NCI-H748 (cell line): ENCODE measurements at regions not wholly inside any gene's neighbourhood (a gene's known extent, or its start where the extent isn't known, plus 50 kb on each side); places are given as distances from the start of the nearest gene placed in this dataset.
"Not testable (repeated sequence)": the region's sequence is repeated elsewhere in the genome, so short reads cannot be mapped to it uniquely, and the experiment has no call there.

Source experiments
- DNase-seq: peaks from one replicate; lab custom pipeline; 2025; ENCODE audit not compliant: unreplicated experiment; lab: John Stamatoyannopoulos, UW

DNA sequence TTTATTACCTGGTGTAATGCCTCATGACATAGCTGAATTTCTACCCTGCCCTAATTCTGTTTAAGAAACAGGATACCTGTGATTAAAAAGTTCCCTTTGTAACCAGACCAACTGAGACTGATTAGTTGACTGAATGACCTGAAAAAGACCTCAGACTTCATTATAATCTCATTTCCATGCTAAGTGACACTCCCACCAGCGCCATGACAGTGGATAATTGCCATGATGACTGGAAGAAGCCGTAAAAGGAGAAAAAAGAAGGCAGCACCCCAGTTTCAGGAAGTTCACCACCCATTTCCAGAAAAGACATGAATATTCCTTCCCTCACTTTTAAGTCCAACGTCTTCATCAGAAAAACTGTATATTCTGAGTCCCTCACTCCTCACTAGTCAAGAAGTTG, 125.6 kb upstream of the HS3ST4 start:
- peak; percentile 23 for DNase-seq

DNA sequence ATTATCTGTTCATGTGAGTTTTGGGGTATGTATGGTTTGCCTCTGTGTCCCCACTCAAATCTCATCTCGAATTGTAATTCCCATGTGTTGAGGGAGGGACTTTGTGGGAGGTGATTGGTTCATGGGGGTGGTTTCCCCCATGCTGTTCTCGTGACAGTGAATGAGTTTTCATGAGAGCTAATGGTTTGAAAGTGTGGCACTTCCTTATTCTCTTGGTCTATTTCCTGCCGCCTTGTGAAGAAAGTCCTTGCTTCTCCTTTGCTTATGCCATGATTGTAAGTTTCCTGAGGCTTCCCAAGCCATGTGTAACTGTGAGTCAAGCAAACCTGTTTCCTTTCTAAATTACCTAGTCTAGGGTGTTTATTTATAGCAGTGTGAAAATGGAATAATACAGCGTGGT, 128.1 kb upstream of the HS3ST4 start:
- no peak for DNase-seq

DNA sequence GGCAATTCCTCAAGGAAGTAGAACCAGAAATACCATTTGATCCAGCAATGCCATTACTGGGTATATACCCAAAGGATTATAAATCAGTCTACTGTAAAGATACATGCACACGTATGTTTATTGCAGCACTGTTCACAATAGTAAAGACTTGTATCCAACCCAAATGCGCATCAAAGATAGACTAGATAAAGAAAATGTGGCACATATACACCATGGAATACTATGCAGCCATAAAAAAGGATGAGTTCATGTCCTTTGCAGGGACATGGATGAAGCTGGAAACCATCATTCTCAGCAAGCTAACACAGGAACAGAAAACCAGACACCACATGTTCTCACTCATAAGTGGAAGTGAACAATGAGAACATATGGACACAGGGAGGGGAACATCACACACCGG, 130.0 kb upstream of the HS3ST4 start:
- DNase-seq = not testable (repeated sequence)

DNA sequence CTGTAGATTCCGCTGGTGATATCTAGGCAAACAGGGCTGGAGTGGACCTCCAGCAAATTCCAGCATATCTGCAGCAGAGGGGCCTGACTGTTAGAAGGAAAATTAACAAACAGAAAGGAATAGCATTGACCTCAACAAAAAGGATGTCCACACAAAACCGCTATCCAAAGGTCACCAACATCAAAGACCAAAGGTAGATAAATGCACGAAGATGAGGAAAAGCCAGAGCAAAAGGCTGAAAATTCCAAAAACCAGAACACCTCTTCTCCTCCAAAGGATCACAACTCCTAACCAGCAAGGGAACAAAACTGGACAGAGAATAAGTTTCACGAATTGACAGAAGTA, 134.8 kb upstream of the HS3ST4 start:
- DNase-seq = not testable (repeated sequence)

DNA sequence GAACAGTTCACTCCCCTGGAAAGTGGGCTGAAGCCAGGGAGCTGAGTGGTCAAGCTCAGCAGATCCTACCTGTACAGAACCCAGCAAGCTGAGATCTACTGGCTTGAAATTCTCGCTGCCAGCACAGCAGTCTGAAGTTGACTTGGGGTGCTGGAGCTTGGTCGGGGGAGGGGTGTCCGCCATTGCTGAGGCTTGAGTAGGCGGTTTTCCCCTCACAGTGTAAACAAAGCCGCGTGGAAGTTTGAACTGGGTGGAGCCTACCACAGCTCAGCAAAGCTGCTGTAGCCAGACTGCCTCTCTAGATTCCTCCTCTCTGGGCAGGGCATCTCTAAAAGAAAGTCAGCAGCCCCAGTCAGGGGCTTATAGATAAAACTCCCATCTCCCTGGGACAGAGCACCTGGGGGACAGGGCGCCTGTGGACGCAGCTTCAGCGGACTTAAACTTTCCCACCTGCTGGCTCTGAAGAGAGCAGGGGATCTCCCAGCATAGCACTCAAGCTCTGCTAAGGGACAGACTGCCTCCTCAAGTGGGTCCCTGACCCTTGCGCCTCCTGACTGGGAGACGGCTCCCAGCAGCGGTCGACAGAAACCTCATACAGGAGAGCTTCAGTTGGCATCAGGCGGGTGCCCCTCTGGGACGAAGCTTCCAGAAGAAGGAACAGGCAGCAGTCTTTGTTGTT, 135.3 kb upstream of the HS3ST4 start:
- DNase-seq = not testable (repeated sequence)

DNA sequence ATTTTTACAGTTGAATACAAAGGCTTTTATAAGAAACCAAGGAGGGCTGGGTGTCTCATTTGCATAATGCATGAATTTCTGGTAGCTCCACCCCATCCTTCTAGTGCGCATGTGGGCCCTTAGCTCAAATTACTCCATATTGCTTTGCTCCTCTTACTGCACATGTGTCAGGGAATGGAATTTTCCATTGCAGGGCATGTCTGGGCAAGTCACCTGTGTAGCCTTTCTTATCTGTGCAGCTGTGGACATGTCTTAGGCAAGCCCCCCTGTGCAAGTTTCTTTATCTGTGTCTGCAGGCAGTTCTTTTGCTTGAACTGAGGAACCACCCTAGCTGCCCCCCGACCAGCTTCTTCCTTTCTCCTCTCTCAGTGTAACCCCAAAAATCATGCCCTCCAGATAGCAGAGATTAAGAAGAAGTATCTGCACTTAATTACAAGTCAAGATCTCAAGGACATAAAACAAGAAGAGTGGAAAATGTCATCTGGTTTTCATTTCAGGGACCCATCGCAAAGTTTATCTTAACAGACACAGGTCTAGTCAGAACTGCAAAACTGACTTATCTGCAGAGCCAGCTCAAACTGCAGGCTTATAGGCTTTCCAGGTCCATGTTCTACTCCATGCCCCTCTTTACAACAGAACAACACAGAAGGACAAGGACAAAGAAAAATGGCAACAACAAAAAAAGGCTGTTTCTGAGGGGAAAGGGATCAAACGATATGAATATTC, 137.9 kb upstream of the HS3ST4 start:
- no peak for DNase-seq

DNA sequence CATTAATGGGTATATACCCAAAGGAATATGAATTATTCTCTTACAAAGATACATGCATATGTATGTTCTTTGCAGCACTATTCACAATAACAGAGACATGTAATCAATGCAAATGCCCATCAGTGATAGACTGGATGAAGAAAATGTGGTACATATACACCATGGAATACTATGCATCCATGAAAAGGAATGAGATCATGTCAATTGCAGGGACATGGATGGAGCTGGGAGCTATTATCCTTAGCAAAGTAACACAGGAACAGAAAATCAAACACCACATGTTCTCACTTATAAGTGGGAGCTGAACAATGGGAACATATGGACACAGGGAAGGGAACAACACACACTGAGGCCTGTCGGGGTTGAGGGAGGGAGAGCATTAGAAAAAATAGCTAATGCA, 141.1 kb upstream of the HS3ST4 start:
- DNase-seq = no peak

DNA sequence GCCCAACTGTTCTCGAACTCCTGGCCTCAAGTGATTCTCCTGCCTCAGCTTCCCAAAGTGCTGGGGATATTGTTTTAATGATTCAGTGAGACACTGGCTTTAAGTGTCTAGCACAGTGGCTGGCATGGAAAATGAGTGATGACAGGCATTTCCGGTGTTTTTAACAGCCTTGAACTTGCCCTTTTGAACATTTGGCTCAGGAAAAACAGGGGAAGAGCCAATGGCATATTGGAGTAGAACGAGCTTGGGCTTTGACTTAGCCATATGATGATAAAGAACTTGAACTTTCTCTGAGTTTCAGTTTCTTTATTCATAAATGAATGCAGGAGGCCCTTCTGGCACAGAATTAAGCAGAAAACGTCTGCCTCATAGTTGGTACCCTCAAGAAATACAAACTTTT, 145.0 kb upstream of the HS3ST4 start:
- DNase-seq = no peak

DNA sequence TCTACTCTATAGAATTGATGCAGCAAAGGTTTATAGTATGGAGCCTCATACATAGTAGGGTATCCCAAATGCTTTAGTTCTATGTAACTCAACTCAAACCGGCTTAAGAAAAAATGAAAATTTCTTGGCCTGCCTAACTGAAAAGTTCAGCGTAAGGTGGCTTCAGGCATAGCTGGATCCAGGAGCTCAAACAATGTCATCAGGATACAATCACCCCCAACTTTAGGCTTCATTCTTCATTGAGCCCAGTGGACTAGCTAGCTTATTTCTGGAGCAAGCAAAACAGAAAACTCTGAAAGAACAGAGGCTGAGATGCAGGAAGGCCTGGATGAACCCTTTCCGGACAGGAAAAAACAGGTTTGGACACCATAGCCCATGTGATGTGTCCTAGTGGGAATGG, 147.5 kb upstream of the HS3ST4 start:
- DNase-seq = no peak

DNA sequence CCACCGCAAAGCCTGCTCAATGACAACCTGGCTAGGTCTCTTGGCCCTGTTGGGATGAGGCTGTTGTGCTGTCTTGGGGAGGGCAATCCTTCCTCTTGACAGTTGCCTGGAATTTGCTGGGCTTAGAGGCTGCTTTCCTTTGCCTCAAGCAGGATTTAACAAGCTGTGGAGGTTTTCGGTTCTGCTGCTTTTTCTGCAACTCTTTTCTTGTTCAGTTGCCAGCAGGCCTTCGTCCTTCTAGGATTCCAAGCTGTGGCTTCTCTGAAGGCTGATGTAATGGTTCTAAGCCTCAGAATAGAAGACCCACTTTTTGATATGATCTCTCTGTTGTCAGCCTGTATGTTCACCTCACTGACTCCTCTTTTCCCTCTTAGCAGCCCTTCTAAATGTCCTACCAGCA, 149.5 kb upstream of the HS3ST4 start:
- no peak for DNase-seq

DNA sequence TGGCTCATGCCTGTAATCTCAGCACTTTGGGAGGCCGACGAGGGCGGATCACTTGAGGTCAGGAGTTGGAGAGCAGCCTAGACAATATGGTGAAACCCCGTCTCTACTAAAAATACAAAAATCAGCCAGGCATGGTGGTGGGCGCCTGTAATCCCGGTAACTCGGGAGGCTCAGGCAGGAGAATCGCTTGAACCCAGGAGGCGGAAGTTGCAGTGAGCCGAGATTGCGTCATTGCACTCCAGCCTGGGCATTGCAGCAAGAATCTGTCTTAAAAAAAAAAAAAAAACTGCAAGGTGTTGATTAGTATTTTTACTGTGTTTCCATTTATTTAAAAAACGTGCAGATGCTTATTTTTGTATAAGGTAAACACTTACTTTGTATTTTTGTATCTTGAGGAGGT, 152.0 kb upstream of the HS3ST4 start:
- not testable (repeated sequence) for DNase-seq

DNA sequence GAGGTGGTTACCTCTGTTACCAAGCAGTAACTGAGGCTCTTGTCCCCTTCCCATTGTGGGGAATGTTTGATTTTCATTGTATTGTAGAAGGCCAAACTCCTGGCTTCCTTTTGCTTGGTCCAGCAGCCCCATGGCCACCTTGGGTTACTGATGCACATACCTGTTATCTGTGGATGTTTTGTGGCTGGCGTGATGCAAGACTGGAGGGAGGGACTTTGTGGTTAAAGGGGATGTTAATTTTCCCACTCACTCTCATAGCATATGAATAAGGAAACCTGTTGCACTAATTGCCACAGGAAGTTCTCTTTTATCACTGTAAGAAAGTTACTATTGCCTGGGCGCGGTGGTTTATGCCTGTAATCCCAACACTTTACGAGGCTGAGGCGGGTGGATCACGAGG, 168.6 kb upstream of the HS3ST4 start:
- DNase-seq = no peak

DNA sequence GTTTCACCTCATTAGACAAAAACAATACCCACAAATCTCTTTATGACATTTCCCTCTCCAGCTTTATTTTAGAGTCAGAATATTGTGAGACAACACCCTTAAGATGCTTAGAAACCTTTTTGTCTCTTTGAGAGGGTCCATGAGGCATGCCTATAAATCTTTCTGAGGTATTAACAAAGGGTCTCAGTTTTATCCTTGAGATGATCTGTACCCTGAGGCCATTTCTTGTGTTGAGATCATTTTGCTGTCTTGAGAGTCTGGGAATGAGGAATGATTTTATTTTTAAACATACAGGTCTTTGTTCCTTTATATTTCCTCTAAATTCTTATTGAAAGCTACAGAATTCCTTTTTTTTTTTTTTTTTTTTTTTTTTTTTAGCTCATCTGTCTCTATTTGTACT, 179.7 kb upstream of the HS3ST4 start:
- DNase-seq = no peak

DNA sequence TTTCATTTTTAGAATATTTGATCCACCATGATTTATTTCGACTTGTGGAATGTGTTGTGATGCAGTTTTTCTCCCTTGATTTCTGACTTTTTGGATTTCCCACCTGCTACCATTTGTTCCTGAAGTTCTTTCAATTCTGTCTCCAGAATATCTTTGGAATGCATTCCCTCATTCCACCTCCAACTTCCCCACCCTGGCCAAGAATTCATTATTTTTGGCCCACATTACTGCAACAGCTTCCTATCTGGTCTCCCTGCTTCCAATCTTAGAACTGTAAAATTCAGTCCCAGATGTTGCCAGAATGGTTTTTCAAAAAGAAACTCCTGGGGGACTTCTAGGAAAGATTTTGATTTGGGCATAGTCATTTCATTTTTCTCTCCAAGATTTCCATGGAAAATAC, 182.3 kb upstream of the HS3ST4 start:
- DNase-seq = no peak

DNA sequence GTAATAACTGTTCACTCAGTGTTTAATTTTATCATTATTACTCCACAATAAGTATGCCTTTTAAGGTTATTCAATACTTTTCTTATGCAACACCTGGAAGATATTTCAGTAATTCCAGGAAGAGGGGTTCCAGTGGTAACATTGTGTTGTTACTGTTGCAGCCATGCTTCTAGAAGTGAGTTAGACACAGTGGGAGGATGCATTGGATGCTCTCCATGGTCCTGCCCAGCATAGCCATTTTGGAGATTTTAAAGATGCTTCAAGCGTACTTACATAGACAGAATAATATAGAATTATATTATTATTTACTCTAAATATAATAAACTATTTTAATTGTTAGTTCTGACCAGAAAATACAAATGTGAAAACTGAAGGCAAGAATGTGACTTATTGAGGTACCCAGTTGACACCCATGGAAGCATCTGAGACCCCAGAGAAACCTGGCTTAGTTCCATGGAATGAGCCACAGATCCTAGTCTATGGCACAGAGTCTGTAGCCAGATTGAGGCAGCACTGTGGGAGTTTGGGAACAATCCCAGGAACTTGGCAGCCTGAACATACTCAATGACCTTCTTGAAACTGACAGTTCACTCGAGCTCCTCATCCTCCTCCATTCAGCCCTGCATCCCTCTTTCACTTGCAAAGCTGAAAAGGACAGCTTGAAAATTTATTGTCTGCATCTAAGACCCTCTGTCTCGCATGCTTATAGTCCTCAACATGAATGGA, 190.1 kb upstream of the HS3ST4 start:
- DNase-seq = no peak

DNA sequence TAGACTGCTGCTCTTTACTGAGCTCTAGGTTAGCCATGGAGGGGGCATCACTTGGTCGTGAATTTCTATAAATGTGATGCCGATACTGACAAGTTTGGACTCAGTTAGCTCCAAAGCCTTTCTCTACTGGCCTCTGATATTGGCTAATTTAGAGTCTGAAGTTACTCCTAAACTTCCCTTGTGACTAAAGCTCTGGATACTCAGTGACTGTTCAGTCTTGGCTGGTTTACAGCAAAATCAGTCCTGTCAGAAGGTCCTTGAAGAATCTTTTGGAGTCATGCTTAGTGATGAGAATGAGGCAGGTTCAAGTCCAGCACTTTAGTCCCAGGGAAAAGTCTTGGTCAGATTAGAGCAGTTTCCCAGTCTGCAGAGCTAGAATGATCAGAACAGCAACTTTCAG, 197.5 kb upstream of the HS3ST4 start:
- no peak for DNase-seq

DNA sequence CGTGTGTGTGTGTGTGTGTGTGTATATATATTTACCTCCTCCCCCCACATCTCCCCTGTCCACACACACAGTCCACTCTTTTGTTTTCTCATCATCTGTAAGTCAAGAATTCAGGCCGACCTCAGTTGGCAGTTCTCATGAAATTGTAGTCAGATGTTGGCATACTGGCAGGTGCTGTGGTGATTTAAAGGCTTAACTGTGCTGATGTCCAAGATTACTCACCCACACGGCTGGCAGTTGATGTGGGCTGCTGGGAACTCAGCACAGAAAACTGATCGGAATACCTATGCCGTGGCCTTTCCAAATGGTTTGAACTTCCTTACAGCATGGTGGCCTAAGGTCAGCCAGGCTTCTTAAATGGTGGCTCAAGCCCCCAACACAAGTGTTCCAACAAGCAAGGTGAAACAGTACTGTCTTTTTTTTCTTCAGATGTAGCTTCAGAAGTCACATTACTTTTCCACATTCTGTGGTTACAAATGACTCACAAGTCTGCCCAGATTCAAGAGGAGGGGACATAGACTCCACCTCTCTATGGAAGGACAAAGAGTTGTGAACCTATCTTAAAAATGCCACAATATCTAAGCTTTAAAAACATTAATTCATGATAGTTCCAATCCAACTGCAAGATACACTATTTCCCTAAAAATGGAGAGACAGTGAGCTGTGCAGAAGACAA, 198.5 kb upstream of the HS3ST4 start:
- no peak for DNase-seq

DNA sequence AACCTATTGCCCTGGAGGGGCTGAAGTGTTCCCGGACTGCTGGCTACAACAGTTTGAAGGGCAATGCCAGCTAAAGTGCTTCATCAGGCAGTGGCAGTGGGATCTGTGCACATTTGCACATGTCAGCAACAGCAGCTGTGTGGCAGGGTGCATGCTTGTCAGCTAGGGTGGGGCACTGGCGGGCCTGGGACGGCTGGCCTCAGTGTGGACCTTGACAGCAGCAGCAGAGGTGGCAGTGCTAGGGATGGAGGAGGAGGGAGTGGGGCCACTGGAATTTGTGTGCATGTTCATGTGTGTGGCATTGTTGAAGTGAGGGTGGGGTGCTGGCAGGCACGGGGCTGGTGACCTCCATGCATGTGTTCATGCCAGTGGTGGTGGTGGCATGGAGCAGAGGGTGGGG, 203.3 kb upstream of the HS3ST4 start:
- no peak for DNase-seq

DNA sequence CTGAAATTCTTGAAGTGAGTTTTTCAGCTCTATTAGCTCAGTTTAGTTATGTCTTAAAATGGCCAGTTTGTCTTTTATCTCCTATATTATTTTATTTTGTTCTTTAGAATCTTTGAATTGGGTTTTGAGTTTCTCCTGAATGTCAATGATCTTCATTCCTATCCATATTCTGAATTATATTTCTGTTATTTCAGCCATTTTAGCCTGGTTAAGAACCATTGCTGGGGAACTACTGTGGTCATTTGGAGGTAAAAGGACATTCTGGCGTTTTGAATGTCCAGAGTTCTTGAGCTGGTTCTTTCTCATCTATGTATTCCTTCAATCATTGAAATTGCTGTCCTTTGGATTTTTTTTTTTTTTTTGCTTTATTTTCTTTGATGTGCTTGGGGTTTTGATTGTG, 203.9 kb upstream of the HS3ST4 start:
- no peak for DNase-seq

DNA sequence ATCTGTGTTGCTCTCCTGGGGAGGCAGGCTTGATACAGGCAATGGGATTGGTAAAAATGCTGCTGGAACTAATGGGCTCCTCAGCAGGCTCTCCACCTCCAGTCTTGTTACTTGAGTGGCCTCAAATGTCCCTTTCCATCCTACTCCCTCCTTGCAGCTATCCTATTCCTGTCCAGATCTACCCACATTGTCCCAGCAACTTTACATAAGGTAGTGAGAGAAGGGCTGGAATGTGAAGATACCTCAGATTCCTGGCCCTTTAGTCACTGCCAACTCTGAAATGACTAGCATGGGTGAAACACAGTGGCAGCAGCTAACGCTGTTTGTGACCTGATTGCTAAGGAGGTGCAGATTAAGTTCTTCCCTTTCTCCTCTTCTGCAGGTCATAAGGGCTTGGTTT, 210.1 kb upstream of the HS3ST4 start:
- DNase-seq = no peak

DNA sequence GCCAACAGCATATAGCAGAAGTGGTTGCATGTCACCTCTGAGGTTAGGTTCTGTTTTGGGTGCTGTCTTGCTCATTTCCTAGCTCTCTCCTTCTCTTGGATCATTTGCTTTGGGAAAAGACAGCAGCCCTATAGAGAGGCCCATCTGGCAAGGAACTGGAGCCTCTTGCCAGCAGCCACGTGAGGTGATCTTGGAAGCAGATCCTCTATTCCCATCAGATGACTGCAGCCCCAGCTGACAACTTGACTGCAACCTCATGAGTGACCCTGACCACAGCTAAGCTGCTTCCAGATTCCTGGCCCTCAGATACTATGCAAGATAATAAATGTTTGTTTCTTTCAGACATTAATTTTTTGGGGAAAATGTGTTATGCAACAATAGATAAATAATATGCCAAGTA, 213.3 kb upstream of the HS3ST4 start:
- no peak for DNase-seq

DNA sequence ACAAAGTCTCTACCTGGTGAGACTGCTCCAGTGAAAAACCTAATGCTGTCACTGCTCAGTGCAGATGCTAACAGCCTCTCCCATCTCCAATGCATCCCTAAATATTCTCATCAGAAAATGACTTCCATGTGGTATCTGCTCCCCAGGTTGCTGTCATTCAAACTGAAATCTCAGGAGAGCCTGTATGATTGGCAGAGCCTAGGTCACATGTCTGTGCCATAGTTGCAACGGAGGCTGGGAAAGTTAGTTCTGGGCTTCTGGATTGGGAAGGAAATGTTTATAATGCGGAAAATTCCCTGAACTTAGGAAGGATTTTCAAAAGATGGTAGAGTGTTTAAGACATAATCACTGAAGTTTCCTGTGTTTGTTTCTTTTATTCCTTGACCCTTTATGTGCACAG, 206.4 kb upstream of the ZKSCAN2 start:
- DNase-seq = no peak
